ENCODE measurements at regions not wholly inside any gene's neighbourhood (a gene's known extent, or its start where the extent isn't known, plus 50 kb on each side); places are given as distances from the start of the nearest gene placed in this dataset.
"Not testable (repeated sequence)": the region's sequence is repeated elsewhere in the genome, so short reads cannot be mapped to it uniquely, and the experiment has no call there.

- peaks cover 3 to 8% of the 10 kb centered on the region in 2 donors for H3K9me3 Mint-ChIP-seq
- H3K4me3 Mint-ChIP-seq = no peak overlapping the region
- H3K36me3 Mint-ChIP-seq (ENCODE audit: insufficient read depth) = no peaks in the 10 kb centered on the region
- ATAC-seq (replicated peaks) = no peak
- no peak for DNase-seq
- no peaks in the 10 kb centered on the region for H3K27me3 Mint-ChIP-seq
- H3K4me1 Mint-ChIP-seq (ENCODE audit: low read depth in 2 of 2) = no peaks in the 10 kb centered on the region
- no peak overlapping the region for H3K27ac Mint-ChIP-seq
Measured at GRCh38 chr6:86107985-86108384, 465.3 kb upstream of the SYNCRIP start.

DNA sequence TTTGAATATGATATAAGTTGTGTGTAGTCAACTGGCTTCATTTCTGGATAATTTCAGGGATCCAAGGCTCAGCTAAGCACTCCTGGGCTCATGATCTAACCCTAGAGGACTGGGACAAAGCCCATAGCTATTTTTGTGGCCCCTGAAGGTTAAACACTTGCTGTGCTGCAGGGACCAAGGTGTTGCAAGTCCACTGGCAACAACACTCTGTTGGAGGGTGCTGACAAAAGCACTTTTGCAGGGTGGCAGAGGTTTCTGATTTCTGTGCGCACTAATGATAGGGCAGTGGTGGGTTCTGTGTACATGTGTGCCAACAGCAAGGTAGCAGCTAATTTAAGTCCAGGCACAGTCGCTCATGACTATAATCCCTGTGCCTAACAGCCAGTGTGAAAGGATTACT, 445.3 kb upstream of the SYNCRIP start:
- DNase-seq = no peak
- H3K4me3 Mint-ChIP-seq = no peak overlapping the region
- ATAC-seq (replicated peaks) = no peak
- no peaks in the 10 kb centered on the region for H3K4me1 Mint-ChIP-seq (ENCODE audit: low read depth in 2 of 2)
- no peaks in the 10 kb centered on the region for H3K36me3 Mint-ChIP-seq (ENCODE audit: insufficient read depth)
- H3K27me3 Mint-ChIP-seq = no peaks in the 10 kb centered on the region
- peaks cover 13 to 18% of the 10 kb centered on the region in 2 donors for H3K9me3 Mint-ChIP-seq
- H3K27ac Mint-ChIP-seq = no peak overlapping the region

DNA sequence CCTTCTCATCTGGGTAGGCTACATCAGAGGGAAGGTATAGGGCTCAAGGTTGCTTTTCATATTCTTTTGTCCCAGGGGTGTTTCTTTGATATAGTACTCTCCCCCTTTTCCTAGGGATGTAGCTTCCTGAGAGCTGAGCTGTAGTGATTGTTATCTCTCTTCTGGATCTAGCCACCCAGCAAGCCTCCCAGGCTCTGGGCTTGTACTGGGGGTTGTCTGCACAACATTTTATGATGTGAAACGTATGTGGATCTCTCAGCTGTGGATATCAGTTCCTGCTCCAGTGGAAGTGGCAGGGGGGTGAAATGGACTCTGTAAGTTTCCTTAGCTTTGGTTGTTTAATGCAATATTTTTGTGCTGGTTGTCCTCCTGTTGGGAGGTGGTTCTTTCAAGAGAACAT, 437.3 kb upstream of the SYNCRIP start:
- no peaks in the 10 kb centered on the region for H3K27me3 Mint-ChIP-seq
- no peak for DNase-seq
- no peak overlapping the region for H3K27ac Mint-ChIP-seq
- no peaks in the 10 kb centered on the region for H3K36me3 Mint-ChIP-seq (ENCODE audit: insufficient read depth)
- no peak for ATAC-seq (replicated peaks)
- H3K4me1 Mint-ChIP-seq (ENCODE audit: low read depth in 2 of 2) = no peaks in the 10 kb centered on the region
- H3K9me3 Mint-ChIP-seq = peaks cover 5 to 8% of the 10 kb centered on the region in 2 donors
- no peak overlapping the region for H3K4me3 Mint-ChIP-seq

DNA sequence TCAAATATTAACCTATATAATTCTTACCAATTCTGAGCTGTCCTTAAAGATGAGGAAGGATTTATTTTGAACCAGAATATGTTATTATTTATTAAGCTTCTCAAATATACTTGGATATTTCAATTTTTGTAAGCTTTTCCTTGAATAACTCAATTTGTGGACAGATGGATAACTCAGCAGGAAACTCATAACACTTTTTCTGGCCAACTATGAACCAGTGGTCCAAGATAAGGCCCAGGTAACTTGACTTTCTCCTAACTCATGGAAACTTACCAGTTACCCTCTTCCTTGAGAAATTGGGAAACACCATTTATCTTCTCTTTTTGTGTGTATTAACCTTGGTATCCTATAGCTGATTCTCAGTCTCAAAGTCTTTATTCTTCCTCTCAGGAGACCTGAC, 427.5 kb upstream of the SYNCRIP start:
- ATAC-seq (replicated peaks) = no peak
- no peaks in the 10 kb centered on the region for H3K9me3 Mint-ChIP-seq
- no peak for DNase-seq
- no peak overlapping the region for H3K27ac Mint-ChIP-seq
- H3K27me3 Mint-ChIP-seq = no peaks in the 10 kb centered on the region
- no peaks in the 10 kb centered on the region for H3K4me1 Mint-ChIP-seq (ENCODE audit: low read depth in 2 of 2)
- no peaks in the 10 kb centered on the region for H3K36me3 Mint-ChIP-seq (ENCODE audit: insufficient read depth)
- no peak overlapping the region for H3K4me3 Mint-ChIP-seq

DNA sequence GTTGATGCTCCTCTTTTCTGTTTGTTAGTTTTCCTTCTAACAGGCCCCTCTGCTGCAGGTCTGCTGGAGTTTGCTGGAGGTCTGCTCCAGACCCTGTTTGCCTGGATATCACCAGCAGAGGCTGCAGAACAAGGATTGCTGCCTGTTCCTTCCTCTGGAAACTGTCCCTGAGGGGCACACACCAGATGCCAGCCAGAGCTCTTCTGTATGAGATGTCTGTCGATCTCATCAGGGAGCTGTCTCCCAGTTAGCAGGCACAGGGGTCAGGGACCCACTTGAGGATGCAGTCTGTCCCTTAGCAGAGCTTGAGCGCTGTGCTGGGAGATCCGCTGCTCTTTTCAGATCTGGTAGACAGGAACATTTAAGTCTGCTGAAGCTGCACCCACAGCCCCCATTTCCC, 422.3 kb upstream of the SYNCRIP start:
- not testable (repeated sequence) for H3K4me1 Mint-ChIP-seq (ENCODE audit: low read depth in 2 of 2); H3K9me3 Mint-ChIP-seq; H3K4me3 Mint-ChIP-seq; H3K36me3 Mint-ChIP-seq (ENCODE audit: insufficient read depth); H3K27ac Mint-ChIP-seq; H3K27me3 Mint-ChIP-seq; DNase-seq; ATAC-seq (replicated peaks)

GRCh38 chr6:86057293-86057980, 414.8 kb upstream of the SYNCRIP start:
- DNase-seq; H3K4me1 Mint-ChIP-seq (ENCODE audit: low read depth in 2 of 2); H3K36me3 Mint-ChIP-seq (ENCODE audit: insufficient read depth); H3K27me3 Mint-ChIP-seq; H3K4me3 Mint-ChIP-seq; ATAC-seq (replicated peaks); H3K9me3 Mint-ChIP-seq; H3K27ac Mint-ChIP-seq: not testable (repeated sequence)

- Mint-ChIP-seq H3K4me1 (ENCODE audit: low read depth in 2 of 2) (no peaks in the 10 kb centered on the region), H3K27me3 (no peaks in the 10 kb centered on the region), H3K9me3 (peaks cover 8 to 9% of the 10 kb centered on the region in 2 donors), H3K36me3 (ENCODE audit: insufficient read depth) (no peaks in the 10 kb centered on the region), H3K4me3 (no peak overlapping the region), H3K27ac (no peak overlapping the region)
- DNase-seq (no peak), ATAC-seq (replicated peaks) (no peak)
Measured at GRCh38 chr6:86045038-86045437, 402.4 kb upstream of the SYNCRIP start.

DNA sequence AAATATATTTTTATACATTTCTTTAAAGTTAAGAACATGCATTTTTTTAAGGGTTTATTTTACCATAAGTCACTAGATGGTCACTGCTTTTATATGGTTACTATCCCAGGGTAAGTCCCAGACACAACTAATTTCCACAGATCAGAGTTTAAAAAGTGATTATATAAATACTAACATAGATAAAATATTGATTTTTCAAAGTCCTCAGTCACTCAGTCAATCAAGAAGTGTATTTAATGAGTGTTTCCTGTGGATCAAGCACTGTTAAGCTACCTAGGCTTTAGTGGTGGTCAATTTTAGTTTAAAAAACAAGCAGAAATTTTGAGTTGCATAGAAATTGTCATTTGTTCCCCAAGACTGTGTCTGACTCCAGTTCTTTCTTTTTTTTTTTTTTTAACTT, 399.5 kb upstream of the SYNCRIP start:
- DNase-seq = no peak
- Mint-ChIP-seq H3K4me1 (ENCODE audit: low read depth in 2 of 2) (no peaks in the 10 kb centered on the region), H3K9me3 (peaks cover 0 to 6% of the 10 kb centered on the region in 2 donors), H3K27me3 (no peaks in the 10 kb centered on the region), H3K4me3 (no peak overlapping the region), H3K36me3 (ENCODE audit: insufficient read depth) (no peaks in the 10 kb centered on the region), H3K27ac (no peak overlapping the region)
- no peak for ATAC-seq (replicated peaks)

DNA sequence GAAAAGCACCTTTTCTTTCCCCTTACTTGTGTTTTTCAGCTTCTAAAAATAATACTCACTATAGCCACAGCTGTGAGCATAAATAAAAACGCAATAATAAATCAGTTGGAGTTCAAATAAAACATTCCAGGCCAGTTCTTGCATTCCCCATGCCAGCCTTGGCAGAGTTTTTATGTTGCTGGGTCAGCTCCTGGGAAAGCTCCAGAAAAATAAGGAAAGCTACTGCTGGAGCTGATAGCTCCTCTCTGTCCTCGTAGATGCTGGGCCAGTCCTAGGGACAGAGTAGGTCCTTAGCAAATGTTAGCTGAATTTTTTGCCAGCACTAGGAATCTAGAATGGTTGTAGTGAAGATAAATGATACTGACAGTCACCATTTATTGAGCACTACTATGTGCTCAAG, 389.0 kb upstream of the SYNCRIP start:
- Mint-ChIP-seq H3K4me1 (ENCODE audit: low read depth in 2 of 2) (no peaks in the 10 kb centered on the region), H3K36me3 (ENCODE audit: insufficient read depth) (no peaks in the 10 kb centered on the region), H3K9me3 (no peaks in the 10 kb centered on the region), H3K4me3 (no peak overlapping the region), H3K27ac (no peak overlapping the region), H3K27me3 (no peaks in the 10 kb centered on the region)
- DNase-seq (no peak), ATAC-seq (replicated peaks) (no peak)

GRCh38 chr6:86030875-86031274, 388.2 kb upstream of the SYNCRIP start:
- Mint-ChIP-seq H3K4me3 (no peak overlapping the region), H3K27ac (no peak overlapping the region), H3K4me1 (ENCODE audit: low read depth in 2 of 2) (no peaks in the 10 kb centered on the region), H3K9me3 (no peaks in the 10 kb centered on the region), H3K27me3 (no peaks in the 10 kb centered on the region), H3K36me3 (ENCODE audit: insufficient read depth) (no peaks in the 10 kb centered on the region)
- ATAC-seq (replicated peaks) (no peak), DNase-seq (no peak)

DNA sequence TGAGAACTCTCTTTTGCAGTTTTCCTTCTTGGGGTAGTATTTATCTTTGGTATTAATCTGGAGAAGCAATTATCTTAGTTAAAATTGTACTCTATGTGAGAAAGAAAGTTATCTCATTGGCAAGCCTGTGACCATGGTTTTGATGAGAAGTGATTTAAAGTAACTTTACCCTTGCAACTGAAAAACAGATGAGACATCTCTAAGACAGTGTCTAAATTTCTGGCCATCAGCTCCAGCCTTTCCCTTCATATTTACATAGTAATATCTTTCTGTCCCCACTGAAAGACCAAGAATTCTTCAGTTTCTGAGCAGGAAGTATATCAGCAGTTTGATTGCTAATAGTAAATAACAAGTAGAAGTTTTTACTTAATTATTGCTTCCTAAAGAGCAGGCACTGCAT, 386.1 kb upstream of the SYNCRIP start:
- Mint-ChIP-seq H3K4me3 (no peak overlapping the region), H3K27me3 (no peaks in the 10 kb centered on the region), H3K4me1 (ENCODE audit: low read depth in 2 of 2) (no peaks in the 10 kb centered on the region), H3K36me3 (ENCODE audit: insufficient read depth) (no peaks in the 10 kb centered on the region), H3K27ac (no peak overlapping the region), H3K9me3 (no peaks in the 10 kb centered on the region)
- DNase-seq (no peak), ATAC-seq (replicated peaks) (no peak)

- not testable (repeated sequence) for H3K36me3 Mint-ChIP-seq (ENCODE audit: insufficient read depth); H3K9me3 Mint-ChIP-seq; H3K4me3 Mint-ChIP-seq; ATAC-seq (replicated peaks); DNase-seq; H3K27me3 Mint-ChIP-seq; H3K27ac Mint-ChIP-seq; H3K4me1 Mint-ChIP-seq (ENCODE audit: low read depth in 2 of 2)
Measured at GRCh38 chr6:86026890-86027289, 384.2 kb upstream of the SYNCRIP start.

- Mint-ChIP-seq H3K4me1 (ENCODE audit: low read depth in 2 of 2) (no peaks in the 10 kb centered on the region), H3K27ac (no peak overlapping the region)
- no peak for ATAC-seq (replicated peaks)
Measured at GRCh38 chr6:86017236-86017635, 374.6 kb upstream of the SYNCRIP start.

DNA sequence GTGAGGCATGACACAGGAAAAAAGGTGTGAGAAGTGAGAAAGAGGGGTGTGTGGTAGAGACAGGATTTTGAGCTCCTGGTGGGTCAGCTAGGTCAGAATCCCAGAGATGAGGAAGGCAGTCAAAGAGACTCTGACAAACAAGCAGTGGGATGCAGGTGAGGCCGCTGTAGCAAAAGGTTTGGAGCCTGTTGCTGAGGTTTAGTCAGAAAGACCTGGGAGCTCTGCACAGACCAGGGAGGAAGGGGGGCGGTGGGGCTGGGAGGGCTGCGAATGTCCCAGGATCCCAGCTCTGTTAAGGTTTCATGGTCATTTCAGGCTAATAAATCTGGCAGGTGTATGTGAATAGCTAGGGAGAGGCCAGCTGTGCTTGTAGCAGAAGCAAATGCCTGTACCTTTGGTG, 373.9 kb upstream of the SYNCRIP start:
- Mint-ChIP-seq H3K27me3 (no peaks in the 10 kb centered on the region), H3K4me1 (ENCODE audit: low read depth in 2 of 2) (no peaks in the 10 kb centered on the region), H3K36me3 (ENCODE audit: insufficient read depth) (no peaks in the 10 kb centered on the region), H3K27ac (no peak overlapping the region), H3K9me3 (no peaks in the 10 kb centered on the region), H3K4me3 (no peak overlapping the region)
- ATAC-seq (replicated peaks) (no peak), DNase-seq (no peak)

More at GRCh38 chr6:86017236-86017635, 374.6 kb upstream of the SYNCRIP start:
- H3K36me3 Mint-ChIP-seq (ENCODE audit: insufficient read depth) = no peaks in the 10 kb centered on the region
- no peaks in the 10 kb centered on the region for H3K9me3 Mint-ChIP-seq
- DNase-seq = no peak
- no peak overlapping the region for H3K4me3 Mint-ChIP-seq
- no peaks in the 10 kb centered on the region for H3K27me3 Mint-ChIP-seq

GRCh38 chr6:86016077-86016476, 373.4 kb upstream of the SYNCRIP start:
- H3K27me3 Mint-ChIP-seq = no peaks in the 10 kb centered on the region
- H3K9me3 Mint-ChIP-seq = no peaks in the 10 kb centered on the region
- no peaks in the 10 kb centered on the region for H3K4me1 Mint-ChIP-seq (ENCODE audit: low read depth in 2 of 2)
- no peak overlapping the region for H3K4me3 Mint-ChIP-seq
- no peak overlapping the region for H3K27ac Mint-ChIP-seq
- no peaks in the 10 kb centered on the region for H3K36me3 Mint-ChIP-seq (ENCODE audit: insufficient read depth)
- ATAC-seq (replicated peaks) (no peak), DNase-seq (no peak)
